ENCODE measurements at regions not wholly inside any gene's neighbourhood (a gene's known extent, or its start where the extent isn't known, plus 50 kb on each side); places are given as distances from the start of the nearest gene placed in this dataset.

GRCh38 chr4:184295206-184295605 lies 77.5 kb upstream of the ENPP6 start:
- DNase-seq (ENCODE audit: low read depth): no peak
- POLR2A ChIA-PET: no interaction called here
- Histone ChIP-seq H3K4me3 (ENCODE audit: low read depth, low read length) (no peak overlapping the region), H3K27me3 (ENCODE audit: control insufficient read depth, insufficient read depth, low read length) (no peaks in the 10 kb centered on the region; the same call in 1 of the 2 replicates), H3K36me3 (ENCODE audit: control insufficient read depth, insufficient read depth, low read length) (no peaks in the 10 kb centered on the region)
- CTCF ChIA-PET: no interaction called here
- TF ChIP-seq CTCF (IDR thresholded peaks at IDR 0.05; ENCODE audit: insufficient read depth, low read depth, low read length): no peak

GRCh38 chr4:184294606-184295133 lies 77.0 kb upstream of the ENPP6 start:
- Histone ChIP-seq H3K36me3 (ENCODE audit: control insufficient read depth, insufficient read depth, low read length) (no peaks in the 10 kb centered on the region), H3K4me3 (ENCODE audit: low read depth, low read length) (no peak overlapping the region), H3K27me3 (ENCODE audit: control insufficient read depth, insufficient read depth, low read length) (no peaks in the 10 kb centered on the region; the same call in 1 of the 2 replicates)
- no peak for TF ChIP-seq CTCF (IDR thresholded peaks at IDR 0.05; ENCODE audit: insufficient read depth, low read depth, low read length)
- ChIA-PET POLR2A (no interaction called here), CTCF (no interaction called here)
- no peak for DNase-seq (ENCODE audit: low read depth)

- no peaks in the 10 kb centered on the region for H3K36me3 ChIP-seq (ENCODE audit: control insufficient read depth, insufficient read depth, low read length)
- H3K4me3 ChIP-seq (ENCODE audit: low read depth, low read length): no peak overlapping the region
- no peak for TF ChIP-seq CTCF (IDR thresholded peaks at IDR 0.05; ENCODE audit: insufficient read depth, low read depth, low read length)
- ChIA-PET CTCF (no interaction called here), POLR2A (no interaction called here)
- no peaks in the 10 kb centered on the region; the same call in 1 of the 2 replicates for H3K27me3 ChIP-seq (ENCODE audit: control insufficient read depth, insufficient read depth, low read length)
- DNase-seq (ENCODE audit: low read depth): no peak
Measured at GRCh38 chr4:184293552-184293951, 75.9 kb upstream of the ENPP6 start.

GRCh38 chr4:184292877-184293276 lies 75.2 kb upstream of the ENPP6 start:
- no peak for TF ChIP-seq CTCF (IDR thresholded peaks at IDR 0.05; ENCODE audit: insufficient read depth, low read depth, low read length)
- no peak for DNase-seq (ENCODE audit: low read depth)
- CTCF ChIA-PET: interaction anchor here (0.8 kb wide), 1 partner anchor 507 kb away, joined by 3 read pairs; no protein-coding TSS in a partner anchor
- Histone ChIP-seq H3K4me3 (ENCODE audit: low read depth, low read length) (no peak overlapping the region), H3K36me3 (ENCODE audit: control insufficient read depth, insufficient read depth, low read length) (no peaks in the 10 kb centered on the region), H3K27me3 (ENCODE audit: control insufficient read depth, insufficient read depth, low read length) (no peaks in the 10 kb centered on the region; the same call in 1 of the 2 replicates)
- POLR2A ChIA-PET: no interaction called here

GRCh38 chr4:184292465-184292867 lies 74.8 kb upstream of the ENPP6 start:
- TF ChIP-seq CTCF (IDR thresholded peaks at IDR 0.05; ENCODE audit: insufficient read depth, low read depth, low read length): no peak
- ChIA-PET CTCF (interaction anchor here (0.8 kb wide), 1 partner anchor 507 kb away, joined by 3 read pairs; no protein-coding TSS in a partner anchor), POLR2A (no interaction called here)
- Histone ChIP-seq H3K4me3 (ENCODE audit: low read depth, low read length) (no peak overlapping the region), H3K27me3 (ENCODE audit: control insufficient read depth, insufficient read depth, low read length) (no peaks in the 10 kb centered on the region; the same call in 1 of the 2 replicates), H3K36me3 (ENCODE audit: control insufficient read depth, insufficient read depth, low read length) (no peaks in the 10 kb centered on the region)
- no peak for DNase-seq (ENCODE audit: low read depth)
